ENCODE measurements at regions not wholly inside any gene's neighbourhood (a gene's known extent, or its start where the extent isn't known, plus 50 kb on each side); places are given as distances from the start of the nearest gene placed in this dataset.

DNA sequence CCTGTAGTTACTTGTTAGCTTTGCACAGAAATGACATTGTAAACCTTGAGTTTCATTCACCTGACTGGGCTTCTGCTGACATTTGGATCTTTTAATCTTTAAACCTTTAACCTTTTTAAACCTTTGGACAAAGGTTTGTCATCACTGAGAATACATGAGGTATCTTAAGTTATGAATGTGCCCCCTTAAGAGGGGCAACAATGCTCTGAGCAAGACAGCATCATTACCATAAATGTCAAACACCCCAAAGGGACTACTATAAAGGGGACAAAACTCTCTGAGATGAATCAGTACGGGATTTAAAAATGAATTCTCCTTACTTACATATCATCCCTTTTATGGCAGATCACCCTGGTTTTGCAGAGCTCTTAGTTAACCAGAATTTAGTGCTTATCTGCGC, 203.3 kb downstream of the COG6 start:
- no peak for DNase-seq (ENCODE audit: low read depth)

DNA sequence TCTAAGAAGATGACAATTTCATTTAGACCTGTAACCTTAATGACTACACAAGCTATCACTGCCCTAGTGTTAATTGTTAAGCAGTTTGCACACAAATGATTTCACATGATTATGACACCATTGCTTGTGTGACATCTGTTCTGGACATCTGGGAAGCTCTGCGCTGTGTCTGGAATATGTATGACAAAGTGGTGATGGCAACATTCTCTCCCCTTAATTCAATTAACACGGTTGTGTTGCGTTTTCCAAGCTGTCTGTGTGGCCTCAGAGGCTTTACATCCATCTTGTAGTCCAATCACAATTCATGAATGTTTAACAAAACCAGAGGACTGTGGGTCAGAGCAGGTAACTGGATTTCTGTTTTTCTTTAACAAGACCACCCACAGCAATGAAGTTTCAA, 204.4 kb downstream of the COG6 start:
- no peak for DNase-seq (ENCODE audit: low read depth)

DNA sequence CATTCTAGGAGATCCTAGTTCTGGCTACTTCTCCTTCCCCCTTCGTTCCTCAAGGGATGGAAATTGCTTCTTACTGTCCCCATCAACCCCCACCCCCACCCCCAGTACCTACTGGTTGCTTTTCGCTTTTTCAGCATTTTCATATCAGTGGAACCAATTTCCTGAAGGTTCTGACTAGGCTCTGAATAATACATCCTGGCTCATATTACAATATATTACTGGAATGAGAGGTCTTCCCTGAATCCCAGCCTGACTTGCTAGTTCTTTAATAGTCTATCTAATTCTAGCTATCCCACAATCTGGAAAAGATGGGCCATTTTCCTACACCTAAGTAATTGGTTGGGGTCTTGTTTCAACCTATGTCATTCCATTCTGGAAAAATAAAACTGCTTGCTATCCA, 207.4 kb downstream of the COG6 start:
- DNase-seq (ENCODE audit: low read depth) = no peak

- DNase-seq (ENCODE audit: low read depth) = no peak
Observed at GRCh38 chr13:39864221-39864620, 208.8 kb downstream of the COG6 start.

- DNase-seq (ENCODE audit: low read depth) = no peak
Observed at GRCh38 chr13:39866722-39867121, 211.3 kb downstream of the COG6 start.

DNA sequence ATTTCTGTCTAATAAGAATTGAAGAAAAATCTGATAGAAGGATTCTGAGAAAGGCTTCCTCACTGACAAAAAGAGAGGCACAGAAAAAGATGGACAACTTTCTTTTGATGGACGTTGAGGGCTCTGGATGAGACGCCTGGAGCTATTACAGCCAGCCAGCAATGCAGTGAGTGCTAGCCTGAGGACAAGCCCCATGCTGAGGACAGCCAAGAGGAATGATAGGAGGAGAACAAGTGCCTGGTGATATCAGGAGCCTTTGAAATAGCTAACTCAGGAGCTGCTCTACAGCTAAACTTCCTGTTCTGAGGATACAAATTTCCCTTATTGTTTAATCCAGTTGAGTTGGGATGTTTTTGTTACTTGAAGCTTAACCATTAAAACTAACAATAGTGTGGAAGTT, 212.3 kb downstream of the COG6 start:
- no peak for DNase-seq (ENCODE audit: low read depth)

DNA sequence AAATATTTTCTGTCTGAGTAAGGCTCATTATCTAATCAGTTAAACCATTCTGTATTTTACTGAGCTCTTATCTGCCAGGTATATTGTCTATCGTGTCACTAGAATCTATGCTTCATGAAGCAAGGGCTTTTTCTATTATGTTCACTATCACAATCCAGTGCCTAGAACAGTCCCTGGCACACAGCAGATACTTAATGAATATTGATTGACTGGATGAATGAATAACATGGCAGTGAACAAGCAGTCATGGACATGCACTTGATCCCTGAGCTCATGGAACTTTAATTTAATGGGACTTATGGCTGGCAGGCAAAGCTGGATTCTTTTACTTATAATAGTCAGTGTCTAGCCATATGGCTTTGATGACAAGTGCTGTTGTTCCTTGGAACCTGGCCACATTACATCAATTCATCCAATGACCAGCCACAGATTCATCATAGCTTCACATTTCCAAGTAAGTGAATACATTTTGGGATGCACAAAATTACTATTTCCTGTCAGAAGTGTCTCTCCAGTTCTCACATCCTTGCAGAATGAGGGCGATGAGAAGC, 214.8 kb downstream of the COG6 start:
- no peak for DNase-seq (ENCODE audit: low read depth)

GRCh38 chr13:39874331-39875053, 219.0 kb downstream of the COG6 start:
- no peak for DNase-seq (ENCODE audit: low read depth)

GRCh38 chr13:39875111-39875987, 219.9 kb downstream of the COG6 start:
- no peak for DNase-seq (ENCODE audit: low read depth)

GRCh38 chr13:39876258-39876657, 220.8 kb downstream of the COG6 start:
- DNase-seq (ENCODE audit: low read depth) = no peak

DNA sequence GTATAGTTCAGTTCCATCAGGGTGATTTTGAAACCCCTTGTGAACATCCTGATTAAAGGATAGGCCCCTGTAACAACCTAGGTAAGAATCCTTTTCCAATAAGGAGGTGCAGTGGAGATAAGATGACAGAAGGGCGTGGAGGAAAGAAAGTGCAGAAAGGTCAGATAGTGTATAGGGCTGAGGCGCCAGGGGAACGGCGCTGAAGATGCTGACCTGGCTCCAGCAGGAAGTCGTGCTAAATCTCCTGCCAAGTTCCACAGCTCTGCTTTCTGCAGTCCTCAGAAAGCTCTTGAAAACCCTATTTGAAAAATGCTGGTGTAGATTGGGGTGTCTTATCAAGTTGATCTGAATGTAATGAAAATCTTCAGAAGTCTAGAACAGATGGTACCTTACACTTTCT, 221.7 kb downstream of the COG6 start:
- no peak for DNase-seq (ENCODE audit: low read depth)

- no peak for DNase-seq (ENCODE audit: low read depth)
Observed at GRCh38 chr13:39879286-39880035, 224.0 kb downstream of the COG6 start.

- DNase-seq (ENCODE audit: low read depth) = no peak
Observed at GRCh38 chr13:39881383-39881782, 225.9 kb downstream of the COG6 start.

DNA sequence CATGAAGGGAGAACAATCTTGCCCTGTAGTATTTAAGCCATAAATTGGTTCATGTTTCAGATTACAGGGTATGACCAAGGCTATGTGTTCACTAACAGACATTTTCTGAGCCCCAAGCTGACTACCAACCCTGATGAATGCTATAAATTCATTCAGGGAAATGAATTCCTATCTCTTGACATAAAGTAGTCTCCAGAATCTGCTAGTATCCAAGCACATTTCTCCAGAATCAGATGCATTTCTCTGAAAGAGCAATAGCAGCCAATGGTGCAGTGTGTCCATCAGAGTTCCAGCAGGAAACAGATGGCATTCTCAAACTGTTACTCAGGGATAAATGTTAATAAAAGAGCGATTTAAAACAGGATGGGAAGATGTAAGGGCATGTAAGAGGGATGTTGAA, 226.4 kb downstream of the COG6 start:
- no peak for DNase-seq (ENCODE audit: low read depth)

DNA sequence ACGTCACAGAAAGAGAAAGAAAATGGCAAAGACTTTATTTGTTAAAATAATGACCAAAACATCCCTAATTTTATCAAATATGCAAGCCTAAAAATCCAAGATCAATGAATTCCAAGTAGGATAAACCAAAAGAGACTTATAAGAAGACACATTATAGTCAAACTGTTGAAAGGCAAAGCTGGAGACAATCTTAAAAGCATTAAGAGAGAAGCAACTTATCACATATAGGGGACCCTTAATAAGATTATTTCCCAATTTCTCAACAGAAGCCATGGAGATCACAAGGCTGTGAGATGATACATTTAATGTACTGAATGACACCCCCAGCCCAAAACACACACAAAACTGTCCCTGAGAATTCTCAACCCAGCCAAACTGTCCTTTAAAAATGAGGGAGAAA, 228.7 kb downstream of the COG6 start:
- DNase-seq (ENCODE audit: low read depth) = no peak

DNA sequence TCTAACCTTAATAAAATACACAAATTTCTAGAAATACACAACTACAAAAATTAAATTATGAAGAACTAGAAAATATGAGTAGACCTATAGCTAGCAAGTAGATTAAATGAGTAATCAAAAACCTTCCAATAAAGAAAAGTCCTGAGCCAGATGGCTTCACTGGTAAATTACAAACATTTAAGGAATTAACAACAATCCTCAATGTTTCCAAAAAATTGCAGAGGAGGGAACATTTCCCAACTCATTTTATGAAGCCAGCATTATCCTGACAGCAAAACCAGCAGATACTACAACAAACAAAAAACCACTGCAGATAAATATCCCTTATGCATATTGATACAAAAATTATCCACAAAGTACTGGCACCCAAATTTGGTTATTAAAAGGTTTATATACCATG, 230.9 kb downstream of the COG6 start:
- no peak for DNase-seq (ENCODE audit: low read depth)

- no peak for DNase-seq (ENCODE audit: low read depth)
Observed at GRCh38 chr13:39887387-39887786, 231.9 kb downstream of the COG6 start.

- no peak for DNase-seq (ENCODE audit: low read depth)
Observed at GRCh38 chr13:39888865-39889810, 233.7 kb downstream of the COG6 start.

DNA sequence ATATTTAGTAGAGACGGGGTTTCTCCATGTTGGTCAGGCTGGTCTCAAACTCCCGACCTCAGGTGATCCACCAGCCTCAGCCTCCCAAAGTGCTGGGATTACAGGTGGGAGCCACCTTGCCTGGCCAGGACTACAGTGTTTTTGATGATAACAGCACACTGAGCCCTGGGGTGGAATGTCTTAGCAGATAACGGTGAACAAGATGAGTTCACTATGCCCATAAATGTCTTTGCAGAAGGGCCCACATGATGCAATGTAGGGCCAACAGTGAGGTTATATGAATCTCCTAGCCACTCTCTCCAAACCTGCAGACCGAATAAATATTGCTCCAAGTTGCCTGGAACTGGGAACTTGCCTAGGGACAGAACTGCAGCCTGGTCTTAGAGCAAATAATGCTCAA, 235.1 kb downstream of the COG6 start:
- no peak for DNase-seq (ENCODE audit: low read depth)

- DNase-seq (ENCODE audit: low read depth) = no peak
Observed at GRCh38 chr13:39892721-39893685, 237.5 kb downstream of the COG6 start.

Measured in activated T-cell treated with anti-CD3 and anti-CD28 coated beads for 1 hour (primary cell).